Caco-2 (cell line): ENCODE measurements at regions not wholly inside any gene's neighbourhood (a gene's known extent, or its start where the extent isn't known, plus 50 kb on each side); places are given as distances from the start of the nearest gene placed in this dataset.

Experiments
- BruUV-seq: library from RNA; stranded (reverse); fragments of 400-500 nt; replicated peaks from 2 replicates; lab custom pipeline; 2021; lab: Mats Ljungman, UMichigan
- CTCF ChIA-PET: fragments of 300-600 bp; sonication (Branson Sonifier 250); formaldehyde crosslinking; loops from one replicate; lab custom pipeline; 2022; ENCODE audit warnings: antibody characterized with exemption; lab: Charles Lee
- POLR2A ChIA-PET: fragments of 300-600 bp; sonication (Branson Sonifier 250); formaldehyde crosslinking; loops from one replicate; lab custom pipeline; 2022; ENCODE audit warnings: antibody characterized with exemption; lab: Charles Lee
- DNase-seq, 2 experiments: peaks; one replicate each; pipeline versions ENCODE4 v3.0.0 to v3.0.0-alpha.2; 2020 to 2022
- H3K27me3 ChIP-seq: replicated peaks from 2 replicates; pipeline ENCODE4 v1.6.0; 2011; ENCODE audit warnings: low read length; ENCODE audit not compliant: control insufficient read depth, insufficient read depth
- H3K36me3 ChIP-seq: 2 replicates; pipeline ENCODE4 v1.5.1; 2011; ENCODE audit warnings: low read length; ENCODE audit not compliant: control insufficient read depth, insufficient read depth
- H3K4me1 ChIP-seq: fragments of 250-450 bp; sonication (Bioruptor Pico); 2 replicates; pipeline ENCODE4 v1.5.1; 2020; ENCODE audit warnings: mild to moderate bottlenecking
- H3K4me3 ChIP-seq: 2 replicates; pipeline ENCODE4 v1.5.1; 2011; ENCODE audit warnings: low read depth, mild to moderate bottlenecking, control low read depth, low read length
- H3K9me3 ChIP-seq: fragments of 250-450 bp; sonication (Bioruptor Pico); 2 replicates; pipeline ENCODE4 v1.5.1; 2020; ENCODE audit warnings: mild to moderate bottlenecking, moderate library complexity
- H3K27ac Mint-ChIP-seq: one replicate; pipeline ENCODE4 v1.8.0; 2022; ENCODE audit warnings: mixed read lengths; ENCODE audit not compliant: unreplicated experiment
- H3K27me3 Mint-ChIP-seq: one replicate; pipeline ENCODE4 v1.8.0; 2022; ENCODE audit warnings: mixed read lengths; ENCODE audit not compliant: insufficient read depth, unreplicated experiment
- H3K36me3 Mint-ChIP-seq: one replicate; pipeline ENCODE4 v1.8.0; 2022; ENCODE audit warnings: mild to moderate bottlenecking, mixed read lengths; ENCODE audit not compliant: insufficient read depth, unreplicated experiment
- H3K4me1 Mint-ChIP-seq: one replicate; pipeline ENCODE4 v1.8.0; 2022; ENCODE audit warnings: low read depth, mixed read lengths; ENCODE audit not compliant: unreplicated experiment
- H3K4me3 Mint-ChIP-seq: one replicate; pipeline ENCODE4 v1.8.0; 2022; ENCODE audit warnings: mild to moderate bottlenecking, moderate library complexity, mixed read lengths; ENCODE audit not compliant: unreplicated experiment
- H3K9me3 Mint-ChIP-seq: one replicate; pipeline ENCODE4 v1.8.0; 2022; ENCODE audit warnings: mixed read lengths; ENCODE audit not compliant: unreplicated experiment
- intact Hi-C: fragments of 100-400 bp; cut with micrococcal nuclease; formaldehyde crosslinking; loops from one replicate; pipeline ENCODE4 v1.10.0; 2022; ENCODE audit not compliant: unreplicated experiment
- TF ChIP-seq, protein P1 (sequence below), 2 experiments: fragments of 200-600 bp in 1 of 2; IDR thresholded peaks; 1 replicate in 1 of 2; 2 replicates in 1 of 2; pipeline versions ENCODE4 v1.5.1 to v1.8.0; 2011 to 2022; ENCODE audit warnings: antibody characterized with exemption in 1 of 2, control low read depth in 1 of 2, inconsistent platforms in 1 of 2, low read depth in 1 of 2, low read length in 1 of 2, mild to moderate bottlenecking in 1 of 2, moderate library complexity in 1 of 2; ENCODE audit not compliant: insufficient read depth in 1 of 2, severe bottlenecking in 1 of 2, unreplicated experiment in 1 of 2

DNA sequence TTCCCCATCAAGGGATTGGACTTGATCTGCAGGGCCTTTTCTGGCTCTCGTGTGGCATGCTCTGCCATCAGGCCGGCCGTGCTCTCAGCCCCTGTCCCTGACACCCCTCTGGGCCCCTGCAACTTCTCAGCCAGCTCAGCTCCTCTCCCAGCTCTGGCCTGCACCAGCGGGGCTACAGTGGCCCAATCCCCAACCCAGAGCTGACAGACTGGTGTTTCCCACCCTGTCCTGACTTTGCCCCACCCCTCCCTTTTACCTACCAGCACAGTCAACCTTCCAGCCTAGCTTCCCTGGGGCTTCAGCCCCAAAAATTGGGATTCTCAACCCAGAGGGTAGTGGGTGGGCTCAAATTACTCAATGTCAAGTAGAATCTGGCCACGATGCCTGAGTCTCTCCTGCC lies 149.3 kb downstream of the SYF2 start:
- Histone ChIP-seq H3K9me3 (no peaks in the 10 kb centered on the region), H3K4me1 (no peaks in the 10 kb centered on the region), H3K36me3 (no peaks in the 10 kb centered on the region), H3K4me3 (no peak overlapping the region), H3K27me3 (no peaks in the 10 kb centered on the region)
- POLR2A ChIA-PET, result no interaction called here
- no TSS peak for BruUV-seq
- Mint-ChIP-seq H3K36me3 (no peaks in the 10 kb centered on the region), H3K4me1 (no peaks in the 10 kb centered on the region), H3K27ac (no peak overlapping the region), H3K9me3 (no peaks in the 10 kb centered on the region), H3K27me3 (no peaks in the 10 kb centered on the region), H3K4me3 (no peak overlapping the region)
- DNase-seq, result no peak
- TF ChIP-seq, protein P1, sequence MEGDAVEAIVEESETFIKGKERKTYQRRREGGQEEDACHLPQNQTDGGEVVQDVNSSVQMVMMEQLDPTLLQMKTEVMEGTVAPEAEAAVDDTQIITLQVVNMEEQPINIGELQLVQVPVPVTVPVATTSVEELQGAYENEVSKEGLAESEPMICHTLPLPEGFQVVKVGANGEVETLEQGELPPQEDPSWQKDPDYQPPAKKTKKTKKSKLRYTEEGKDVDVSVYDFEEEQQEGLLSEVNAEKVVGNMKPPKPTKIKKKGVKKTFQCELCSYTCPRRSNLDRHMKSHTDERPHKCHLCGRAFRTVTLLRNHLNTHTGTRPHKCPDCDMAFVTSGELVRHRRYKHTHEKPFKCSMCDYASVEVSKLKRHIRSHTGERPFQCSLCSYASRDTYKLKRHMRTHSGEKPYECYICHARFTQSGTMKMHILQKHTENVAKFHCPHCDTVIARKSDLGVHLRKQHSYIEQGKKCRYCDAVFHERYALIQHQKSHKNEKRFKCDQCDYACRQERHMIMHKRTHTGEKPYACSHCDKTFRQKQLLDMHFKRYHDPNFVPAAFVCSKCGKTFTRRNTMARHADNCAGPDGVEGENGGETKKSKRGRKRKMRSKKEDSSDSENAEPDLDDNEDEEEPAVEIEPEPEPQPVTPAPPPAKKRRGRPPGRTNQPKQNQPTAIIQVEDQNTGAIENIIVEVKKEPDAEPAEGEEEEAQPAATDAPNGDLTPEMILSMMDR (IDR thresholded peaks at IDR 0.05; ENCODE audit: insufficient read depth in 1 of 2, low read depth in 1 of 2, low read length in 1 of 2, severe bottlenecking in 1 of 2, unreplicated experiment in 1 of 2), result no peak
- CTCF ChIA-PET, result no interaction called here
- intact Hi-C loops, result no loop called here

DNA sequence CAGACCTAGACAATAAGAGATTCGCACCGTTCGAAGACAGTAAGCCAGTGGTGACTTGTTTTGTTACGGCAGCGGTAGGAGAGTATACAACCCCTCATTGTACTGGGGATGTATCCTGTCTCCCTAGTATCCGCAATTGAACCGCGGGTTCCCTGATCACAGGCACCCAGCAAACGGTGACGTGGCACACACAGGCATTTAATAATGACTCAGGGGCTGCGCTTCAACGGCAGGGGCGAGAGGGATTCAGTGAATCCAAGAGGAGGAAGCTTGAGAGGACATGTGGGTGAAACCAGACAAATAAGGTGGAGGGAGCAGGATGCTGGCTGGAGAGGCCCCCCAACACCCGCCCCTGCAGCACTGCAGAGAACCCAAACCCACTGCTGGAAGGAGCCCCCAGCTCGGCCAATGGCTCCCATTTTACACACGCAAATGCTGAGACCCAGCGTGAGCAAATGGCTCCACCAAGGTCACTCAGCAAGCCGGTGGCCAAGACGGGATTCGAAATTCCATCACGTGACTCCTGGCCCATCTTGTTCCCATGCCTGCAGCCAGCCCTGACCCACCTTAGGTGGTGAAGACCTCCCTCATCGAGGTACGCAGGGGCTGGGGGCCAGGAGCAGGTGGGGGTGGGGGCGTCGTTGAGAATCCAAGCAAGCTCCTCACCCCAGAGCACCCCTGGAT lies 149.9 kb downstream of the SYF2 start:
- H3K9me3 ChIP-seq, result no peaks in the 10 kb centered on the region
- ChIA-PET CTCF (no interaction called here), POLR2A (no interaction called here)
- H3K4me3 Mint-ChIP-seq, result no peak overlapping the region
- H3K4me3 ChIP-seq, result no peak overlapping the region
- no TSS peak for BruUV-seq
- no peak for DNase-seq
- H3K27me3 ChIP-seq, result no peaks in the 10 kb centered on the region
- no peaks in the 10 kb centered on the region for H3K36me3 Mint-ChIP-seq
- H3K4me1 ChIP-seq, result no peaks in the 10 kb centered on the region
- no peaks in the 10 kb centered on the region for H3K4me1 Mint-ChIP-seq
- intact Hi-C loops, result no loop called here
- TF ChIP-seq, protein P1 (IDR thresholded peaks at IDR 0.05; ENCODE audit: insufficient read depth in 1 of 2, low read depth in 1 of 2, low read length in 1 of 2, severe bottlenecking in 1 of 2, unreplicated experiment in 1 of 2), result no peak
- no peaks in the 10 kb centered on the region for H3K27me3 Mint-ChIP-seq
- no peak overlapping the region for H3K27ac Mint-ChIP-seq
- H3K9me3 Mint-ChIP-seq, result no peaks in the 10 kb centered on the region
- H3K36me3 ChIP-seq, result no peaks in the 10 kb centered on the region

DNA sequence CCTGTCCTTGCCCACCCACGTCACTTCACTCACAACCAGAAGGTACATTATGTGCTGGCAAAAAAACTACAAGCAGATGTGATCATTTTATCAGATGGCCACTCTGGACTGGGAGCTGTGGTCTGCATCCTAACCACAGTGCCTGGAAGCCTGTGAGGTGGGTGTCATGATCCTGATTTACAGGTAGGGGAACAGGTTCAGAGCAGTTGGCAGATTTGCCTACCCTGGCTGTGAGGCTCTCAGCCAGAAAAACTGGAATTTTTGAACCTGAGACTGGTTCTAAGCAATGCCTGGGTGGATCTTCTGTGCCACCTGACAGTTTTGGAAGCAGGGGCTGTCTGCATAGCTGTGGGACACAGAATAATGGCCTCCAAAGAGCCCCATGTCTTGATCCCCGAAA lies 150.8 kb downstream of the SYF2 start:
- Mint-ChIP-seq H3K4me3 (no peak overlapping the region), H3K36me3 (no peaks in the 10 kb centered on the region), H3K27me3 (no peaks in the 10 kb centered on the region), H3K4me1 (no peaks in the 10 kb centered on the region), H3K9me3 (no peaks in the 10 kb centered on the region), H3K27ac (no peak overlapping the region)
- no peak overlapping the region for H3K4me3 ChIP-seq
- no peaks in the 10 kb centered on the region for H3K9me3 ChIP-seq
- DNase-seq, result no peak
- intact Hi-C loops, result no loop called here
- no peaks in the 10 kb centered on the region for H3K27me3 ChIP-seq
- no peaks in the 10 kb centered on the region for H3K4me1 ChIP-seq
- H3K36me3 ChIP-seq, result no peaks in the 10 kb centered on the region
- POLR2A ChIA-PET, result no interaction called here
- CTCF ChIA-PET, result no interaction called here
- TF ChIP-seq, protein P1 (IDR thresholded peaks at IDR 0.05; ENCODE audit: insufficient read depth in 1 of 2, low read depth in 1 of 2, low read length in 1 of 2, severe bottlenecking in 1 of 2, unreplicated experiment in 1 of 2), result no peak
- BruUV-seq, result no TSS peak
